ENCODE measurements at regions not wholly inside any gene's neighbourhood (a gene's known extent, or its start where the extent isn't known, plus 50 kb on each side); places are given as distances from the start of the nearest gene placed in this dataset.

DNA sequence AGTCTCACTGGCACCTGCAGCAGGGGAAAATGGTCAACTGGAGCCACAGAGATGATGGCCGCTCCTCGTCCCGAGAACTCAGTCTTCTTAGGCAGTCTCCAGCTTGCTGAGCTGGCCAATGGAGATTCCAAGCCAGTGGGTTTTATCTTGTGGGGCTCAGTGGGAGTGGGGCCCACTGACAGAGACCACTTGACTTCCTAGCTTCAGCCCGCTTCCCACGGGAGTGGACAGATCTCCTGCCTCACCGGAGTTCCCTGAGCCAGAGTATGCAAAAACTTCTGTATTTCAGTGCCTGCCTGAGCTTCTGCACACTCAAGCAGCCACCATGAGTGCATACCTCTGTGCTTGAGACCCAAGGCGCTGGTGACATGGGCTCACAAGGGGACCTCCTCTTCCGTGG lies 105.8 kb downstream of the ZWINT start:
- Mint-ChIP-seq H3K4me3 (ENCODE audit: unreplicated experiment) (no peak overlapping the region), H3K4me1 (ENCODE audit: low read depth, unreplicated experiment) (no peaks in the 10 kb centered on the region), H3K9me3 (ENCODE audit: unreplicated experiment) (peaks cover 5% of the 10 kb centered on the region), H3K27ac (ENCODE audit: unreplicated experiment) (no peak overlapping the region), H3K27me3 (ENCODE audit: low read depth, unreplicated experiment) (no peaks in the 10 kb centered on the region), H3K36me3 (ENCODE audit: low read depth, unreplicated experiment) (no peaks in the 10 kb centered on the region)
- H4K20me1 ChIP-seq (ENCODE audit: insufficient read depth, low read length): no peaks in the 10 kb centered on the region
- H3K4me1 ChIP-seq (ENCODE audit: insufficient read depth, low read length): no peaks in the 10 kb centered on the region
- H3K36me3 ChIP-seq (ENCODE audit: insufficient read depth, low read length): no peaks in the 10 kb centered on the region
- no peak overlapping the region for H3K4me2 ChIP-seq (ENCODE audit: low read length)
- H3K4me3 ChIP-seq (ENCODE audit: insufficient read depth, low read depth, low read length): no peak overlapping the region
- H2AFZ ChIP-seq (ENCODE audit: low read depth, low read length): no peak overlapping the region
- no peaks in the 10 kb centered on the region for H3K79me2 ChIP-seq (ENCODE audit: insufficient read depth, low read length)
- TF ChIP-seq EZH2 (IDR thresholded peaks at IDR 0.05; ENCODE audit: insufficient read depth, low read length): no peak
- TF ChIP-seq, protein P1, sequence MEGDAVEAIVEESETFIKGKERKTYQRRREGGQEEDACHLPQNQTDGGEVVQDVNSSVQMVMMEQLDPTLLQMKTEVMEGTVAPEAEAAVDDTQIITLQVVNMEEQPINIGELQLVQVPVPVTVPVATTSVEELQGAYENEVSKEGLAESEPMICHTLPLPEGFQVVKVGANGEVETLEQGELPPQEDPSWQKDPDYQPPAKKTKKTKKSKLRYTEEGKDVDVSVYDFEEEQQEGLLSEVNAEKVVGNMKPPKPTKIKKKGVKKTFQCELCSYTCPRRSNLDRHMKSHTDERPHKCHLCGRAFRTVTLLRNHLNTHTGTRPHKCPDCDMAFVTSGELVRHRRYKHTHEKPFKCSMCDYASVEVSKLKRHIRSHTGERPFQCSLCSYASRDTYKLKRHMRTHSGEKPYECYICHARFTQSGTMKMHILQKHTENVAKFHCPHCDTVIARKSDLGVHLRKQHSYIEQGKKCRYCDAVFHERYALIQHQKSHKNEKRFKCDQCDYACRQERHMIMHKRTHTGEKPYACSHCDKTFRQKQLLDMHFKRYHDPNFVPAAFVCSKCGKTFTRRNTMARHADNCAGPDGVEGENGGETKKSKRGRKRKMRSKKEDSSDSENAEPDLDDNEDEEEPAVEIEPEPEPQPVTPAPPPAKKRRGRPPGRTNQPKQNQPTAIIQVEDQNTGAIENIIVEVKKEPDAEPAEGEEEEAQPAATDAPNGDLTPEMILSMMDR (IDR thresholded peaks at IDR 0.05; ENCODE audit: insufficient read depth, low read depth, low read length): no peak
- H3K27me3 ChIP-seq (ENCODE audit: insufficient read depth, low read length): no peaks in the 10 kb centered on the region
- H3K9ac ChIP-seq (ENCODE audit: low read length): no peak overlapping the region
- H3K27ac ChIP-seq (ENCODE audit: low read depth, low read length): no peak overlapping the region
- peaks cover 9% of the 10 kb centered on the region for H3K9me3 ChIP-seq (ENCODE audit: insufficient read depth, low read depth, low read length)
- FAIRE-seq (no peak), DNase-seq (ENCODE audit: low read depth) (no peak)

DNA sequence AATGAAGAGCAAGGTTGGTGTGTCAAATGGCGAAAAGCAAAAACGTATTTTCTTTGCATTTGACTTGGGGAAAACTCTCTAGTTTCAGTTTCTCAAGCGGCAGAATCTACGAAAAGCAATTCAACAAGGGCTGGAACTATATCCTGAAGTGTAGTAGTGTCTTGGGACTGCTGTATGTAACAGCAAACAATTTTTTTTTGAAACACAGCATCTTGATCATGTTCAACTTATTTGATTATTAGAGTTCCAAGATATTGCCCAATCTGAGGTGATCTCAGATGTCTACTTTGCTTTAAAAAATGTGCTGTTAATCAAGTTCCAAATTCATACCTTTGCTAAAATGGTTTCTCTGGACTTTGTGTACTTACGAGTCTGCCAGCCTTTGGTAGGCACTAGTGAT lies 120.6 kb downstream of the ZWINT start:
- no peak overlapping the region for H3K4me2 ChIP-seq (ENCODE audit: low read length)
- H3K9me3 Mint-ChIP-seq (ENCODE audit: unreplicated experiment): no peaks in the 10 kb centered on the region
- H3K9ac ChIP-seq (ENCODE audit: low read length): no peak overlapping the region
- no peak overlapping the region for H2AFZ ChIP-seq (ENCODE audit: low read depth, low read length)
- H3K27me3 Mint-ChIP-seq (ENCODE audit: low read depth, unreplicated experiment): no peaks in the 10 kb centered on the region
- H3K9me3 ChIP-seq (ENCODE audit: insufficient read depth, low read depth, low read length): no peaks in the 10 kb centered on the region
- H3K4me1 ChIP-seq (ENCODE audit: insufficient read depth, low read length): no peaks in the 10 kb centered on the region
- H3K4me1 Mint-ChIP-seq (ENCODE audit: low read depth, unreplicated experiment): no peaks in the 10 kb centered on the region
- H3K27ac ChIP-seq (ENCODE audit: low read depth, low read length): no peak overlapping the region
- FAIRE-seq (no peak), DNase-seq (ENCODE audit: low read depth) (no peak)
- H3K36me3 Mint-ChIP-seq (ENCODE audit: low read depth, unreplicated experiment): no peaks in the 10 kb centered on the region
- H3K27me3 ChIP-seq (ENCODE audit: insufficient read depth, low read length): no peaks in the 10 kb centered on the region
- no peak overlapping the region for H3K4me3 Mint-ChIP-seq (ENCODE audit: unreplicated experiment)
- no peak overlapping the region for H3K4me3 ChIP-seq (ENCODE audit: insufficient read depth, low read depth, low read length)
- H4K20me1 ChIP-seq (ENCODE audit: insufficient read depth, low read length): no peaks in the 10 kb centered on the region
- H3K79me2 ChIP-seq (ENCODE audit: insufficient read depth, low read length): no peaks in the 10 kb centered on the region
- no peaks in the 10 kb centered on the region for H3K36me3 ChIP-seq (ENCODE audit: insufficient read depth, low read length)
- H3K27ac Mint-ChIP-seq (ENCODE audit: unreplicated experiment): no peak overlapping the region
- TF ChIP-seq, protein P1 (IDR thresholded peaks at IDR 0.05; ENCODE audit: insufficient read depth, low read depth, low read length): no peak
- TF ChIP-seq EZH2 (IDR thresholded peaks at IDR 0.05; ENCODE audit: insufficient read depth, low read length): no peak

DNA sequence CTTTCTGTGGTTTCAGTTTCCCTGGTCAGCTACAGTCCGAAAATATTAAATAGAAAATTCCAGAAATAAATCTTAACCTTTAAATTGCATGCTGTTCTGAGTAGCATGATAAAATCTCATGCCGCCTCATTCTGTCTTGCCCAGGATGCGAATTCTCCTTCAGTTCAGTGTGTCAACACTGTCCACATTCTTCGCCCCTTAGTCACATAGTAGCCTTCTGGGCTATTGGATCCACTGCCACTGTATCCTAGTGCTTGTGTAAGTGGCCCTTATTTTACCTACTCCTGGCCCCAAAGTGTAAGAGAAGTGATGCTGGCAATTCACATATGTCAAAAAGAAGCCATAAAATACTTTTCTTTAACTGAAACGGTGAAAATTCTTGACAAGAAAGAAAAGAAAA lies 129.6 kb downstream of the ZWINT start:
- Histone ChIP-seq H3K9me3 (ENCODE audit: insufficient read depth, low read depth, low read length) (no peaks in the 10 kb centered on the region), H3K36me3 (ENCODE audit: insufficient read depth, low read length) (no peaks in the 10 kb centered on the region), H2AFZ (ENCODE audit: low read depth, low read length) (no peak overlapping the region), H3K4me2 (ENCODE audit: low read length) (no peak overlapping the region), H3K27ac (ENCODE audit: low read depth, low read length) (no peak overlapping the region), H3K4me3 (ENCODE audit: insufficient read depth, low read depth, low read length) (no peak overlapping the region), H4K20me1 (ENCODE audit: insufficient read depth, low read length) (no peaks in the 10 kb centered on the region), H3K79me2 (ENCODE audit: insufficient read depth, low read length) (no peaks in the 10 kb centered on the region), H3K9ac (ENCODE audit: low read length) (no peak overlapping the region), H3K4me1 (ENCODE audit: insufficient read depth, low read length) (no peaks in the 10 kb centered on the region), H3K27me3 (ENCODE audit: insufficient read depth, low read length) (no peaks in the 10 kb centered on the region)
- Mint-ChIP-seq H3K27me3 (ENCODE audit: low read depth, unreplicated experiment) (no peaks in the 10 kb centered on the region), H3K4me3 (ENCODE audit: unreplicated experiment) (no peak overlapping the region), H3K9me3 (ENCODE audit: unreplicated experiment) (no peaks in the 10 kb centered on the region), H3K4me1 (ENCODE audit: low read depth, unreplicated experiment) (no peaks in the 10 kb centered on the region), H3K27ac (ENCODE audit: unreplicated experiment) (no peak overlapping the region), H3K36me3 (ENCODE audit: low read depth, unreplicated experiment) (no peaks in the 10 kb centered on the region)
- TF ChIP-seq, protein P1 (IDR thresholded peaks at IDR 0.05; ENCODE audit: insufficient read depth, low read depth, low read length): no peak
- no peak for TF ChIP-seq EZH2 (IDR thresholded peaks at IDR 0.05; ENCODE audit: insufficient read depth, low read length)
- no peak for DNase-seq (ENCODE audit: low read depth)
- FAIRE-seq: no peak

All from astrocyte (in vitro differentiated cells and primary cell).